Ovary (tissue), 3 donors: ENCODE measurements at regions not wholly inside any gene's neighbourhood (a gene's known extent, or its start where the extent isn't known, plus 50 kb on each side); places are given as distances from the start of the nearest gene placed in this dataset.

ENCODE experiments used
- CTCF ChIP-seq, 3 donors: fragments of 450-650 bp in 2 of 3; fragments of 200-600 bp in 1 of 3; IDR thresholded peaks; one replicate each; pipeline versions ENCODE4 v1.5.1 to v1.8.0; 2016 to 2022; ENCODE audit warnings: antibody characterized with exemption in 3 of 3, mild to moderate bottlenecking in 1 of 3
- EP300 ChIP-seq: sonication (generic); formaldehyde crosslinking; IDR thresholded peaks from one replicate; pipeline ENCODE4 v1.6.1; 2017; ENCODE audit warnings: antibody characterized with exemption
- POLR2A ChIP-seq: fragments of 450-650 bp; IDR thresholded peaks from one replicate; pipeline ENCODE4 v1.6.1; 2017; ENCODE audit warnings: antibody characterized with exemption, mild to moderate bottlenecking, moderate library complexity
- donor health status: DM: no; HTN: no; CAD: no.

- TF ChIP-seq CTCF (IDR thresholded peaks at IDR 0.05): no peak
- no peak for TF ChIP-seq POLR2A
- no peak for TF ChIP-seq EP300
These were observed 1882.4 kb downstream of the NCAM2 start for GRCh38 chr21:22880573-22880972.
